H9 (cell line): ENCODE measurements at regions not wholly inside any gene's neighbourhood (a gene's known extent, or its start where the extent isn't known, plus 50 kb on each side); places are given as distances from the start of the nearest gene placed in this dataset.

Source experiments
- DNase-seq: peaks from one replicate; pipeline ENCODE4 v3.0.0-alpha.2; 2017
- H2AFZ ChIP-seq: one replicate; pipeline ENCODE4 v1.6.1; 2013; ENCODE audit warnings: mild to moderate bottlenecking, low read length, control low read depth, moderate library complexity
- H2AK5ac ChIP-seq: 2 replicates; pipeline ENCODE4 v1.6.1; 2013; ENCODE audit warnings: low read length, control low read depth, mixed read lengths; ENCODE audit not compliant: insufficient read length
- H2BK120ac ChIP-seq: one replicate; pipeline ENCODE4 v1.6.1; 2013; ENCODE audit warnings: low read depth, mild to moderate bottlenecking, low read length, control low read depth, inconsistent platforms; ENCODE audit not compliant: poor library complexity, severe bottlenecking
- H2BK12ac ChIP-seq: 2 replicates; pipeline ENCODE4 v1.6.1; 2013; ENCODE audit warnings: low read length, control low read depth, mixed read lengths, low read depth; ENCODE audit not compliant: insufficient read length
- H2BK15ac ChIP-seq: 2 replicates; pipeline ENCODE4 v1.6.1; 2013; ENCODE audit warnings: low read depth, low read length, control low read depth
- H2BK20ac ChIP-seq: one replicate; pipeline ENCODE4 v1.6.1; 2013; ENCODE audit warnings: low read depth, mild to moderate bottlenecking, low read length, control low read depth, inconsistent platforms; ENCODE audit not compliant: poor library complexity, severe bottlenecking
- H2BK5ac ChIP-seq: 2 replicates; pipeline ENCODE4 v1.6.1; 2013; ENCODE audit warnings: low read length, control low read depth, mixed read lengths; ENCODE audit not compliant: insufficient read length
- H3K14ac ChIP-seq: 2 replicates; pipeline ENCODE4 v1.6.1; 2013; ENCODE audit warnings: low read length, control low read depth; ENCODE audit not compliant: insufficient read depth
- H3K18ac ChIP-seq: 2 replicates; pipeline ENCODE4 v1.6.1; 2013; ENCODE audit warnings: low read depth, mild to moderate bottlenecking, mixed read lengths, low read length, control low read depth; ENCODE audit not compliant: insufficient read length
- H3K23ac ChIP-seq: 2 replicates; pipeline ENCODE4 v1.6.1; 2013; ENCODE audit warnings: low read length, control low read depth, mixed read lengths, low read depth; ENCODE audit not compliant: insufficient read length
- H3K23me2 ChIP-seq: 2 replicates; pipeline ENCODE4 v1.6.1; 2013; ENCODE audit warnings: low read depth, mild to moderate bottlenecking, mixed read lengths, low read length, control low read depth; ENCODE audit not compliant: insufficient read length, poor library complexity, severe bottlenecking
- H3K27ac ChIP-seq: 2 replicates; pipeline ENCODE4 v1.5.1; 2013; ENCODE audit warnings: low read length, control low read depth, mixed read lengths, low read depth; ENCODE audit not compliant: insufficient read length
- H3K27me3 ChIP-seq: 2 replicates; pipeline ENCODE4 v1.6.1; 2013; ENCODE audit warnings: low read length, control low read depth, inconsistent platforms; ENCODE audit not compliant: insufficient read depth
- H3K4ac ChIP-seq: 2 replicates; pipeline ENCODE4 v1.6.1; 2013; ENCODE audit warnings: low read depth, mild to moderate bottlenecking, control low read depth, inconsistent platforms, low read length, moderate library complexity
- H3K4me1 ChIP-seq: 2 replicates; pipeline ENCODE4 v1.6.1; 2013; ENCODE audit warnings: low read length, control low read depth, inconsistent platforms; ENCODE audit not compliant: insufficient read depth
- H3K4me2 ChIP-seq: 2 replicates; pipeline ENCODE4 v1.6.1; 2013; ENCODE audit warnings: low read length, control low read depth, mixed read lengths; ENCODE audit not compliant: insufficient read length, insufficient read depth
- H3K56ac ChIP-seq: 2 replicates; pipeline ENCODE4 v1.6.1; 2013; ENCODE audit warnings: low read depth, mild to moderate bottlenecking, mixed read lengths, low read length, control low read depth; ENCODE audit not compliant: insufficient read length
- H3K79me1 ChIP-seq: 2 replicates; pipeline ENCODE4 v1.6.1; 2013; ENCODE audit warnings: low read depth, mild to moderate bottlenecking, moderate library complexity, low read length, control low read depth, inconsistent platforms; ENCODE audit not compliant: insufficient read depth, poor library complexity, severe bottlenecking
- H3K79me2 ChIP-seq: 2 replicates; pipeline ENCODE4 v1.6.1; 2013; ENCODE audit warnings: low read length, control low read depth, inconsistent platforms; ENCODE audit not compliant: insufficient read depth
- H3K9ac ChIP-seq: 2 replicates; pipeline ENCODE4 v1.6.1; 2013; ENCODE audit warnings: low read length, control low read depth, mixed read lengths; ENCODE audit not compliant: insufficient read length; ENCODE audit errors: extremely low read depth
- H3K9me3 ChIP-seq: one replicate; pipeline ENCODE4 v1.6.1; 2013; ENCODE audit warnings: low read depth, low read length, inconsistent platforms; ENCODE audit not compliant: control insufficient read depth
- H3T11ph ChIP-seq: one replicate; pipeline ENCODE4 v1.6.1; 2013; ENCODE audit warnings: mild to moderate bottlenecking, low read length, control low read depth, inconsistent platforms
- H4K20me1 ChIP-seq: one replicate; pipeline ENCODE4 v1.6.1; 2013; ENCODE audit not compliant: control insufficient read depth, insufficient read length, insufficient read depth
- H4K5ac ChIP-seq: 2 replicates; pipeline ENCODE4 v1.6.1; 2013; ENCODE audit warnings: low read depth, mild to moderate bottlenecking, mixed read lengths, low read length, control low read depth; ENCODE audit not compliant: insufficient read length
- H4K8ac ChIP-seq: replicated peaks from 2 replicates; pipeline ENCODE4 v1.6.1; 2013; ENCODE audit warnings: low read length, control low read depth, mixed read lengths, low read depth; ENCODE audit not compliant: insufficient read length
- H4K91ac ChIP-seq: 2 replicates; pipeline ENCODE4 v1.6.1; 2013; ENCODE audit warnings: low read depth, mild to moderate bottlenecking, moderate library complexity, mixed read lengths, low read length, control low read depth; ENCODE audit not compliant: insufficient read length
- H3K27ac Mint-ChIP-seq, 3 experiments: 2 replicates in 2 of 3; 3 replicates in 1 of 3; pipeline ENCODE4 v1.8.0; 2020 to 2021; ENCODE audit warnings: mixed read lengths in 3 of 3, mild to moderate bottlenecking in 1 of 3, moderate library complexity in 1 of 3
- H3K27me3 Mint-ChIP-seq: 2 replicates; pipeline ENCODE4 v1.8.0; 2021; ENCODE audit warnings: low read depth, mild to moderate bottlenecking, moderate library complexity, mixed read lengths
- H3K36me3 Mint-ChIP-seq, 3 experiments: 2 replicates in 2 of 3; 3 replicates in 1 of 3; pipeline ENCODE4 v1.8.0; 2020 to 2021; ENCODE audit warnings: low read depth in 3 of 3, mixed read lengths in 3 of 3; ENCODE audit not compliant: insufficient read depth in 1 of 3
- H3K4me1 Mint-ChIP-seq, 2 experiments: 2 replicates each; pipeline ENCODE4 v1.8.0; 2020; ENCODE audit warnings: mixed read lengths in 2 of 2
- H3K4me3 Mint-ChIP-seq, 2 experiments: 2 replicates in 1 of 2; 3 replicates in 1 of 2; pipeline ENCODE4 v1.8.0; 2020 to 2021; ENCODE audit warnings: mild to moderate bottlenecking in 2 of 2, mixed read lengths in 2 of 2, moderate library complexity in 1 of 2
- H3K9me3 Mint-ChIP-seq, 2 experiments: 2 replicates in 1 of 2; 3 replicates in 1 of 2; pipeline ENCODE4 v1.8.0; 2020; ENCODE audit warnings: mild to moderate bottlenecking in 2 of 2, mixed read lengths in 2 of 2, moderate library complexity in 1 of 2
- CTCF ChIP-seq: fragments of 200-600 bp; sonication (generic); conservative IDR thresholded peaks from 3 replicates; pipeline ENCODE4 v1.8.0; 2021; ENCODE audit warnings: antibody characterized with exemption, mild to moderate bottlenecking
- WGBS: extraction: QIAGEN DNeasy Blood & Tissue Kit; methylation state at CpG from one replicate; pipeline ENCODE4 v1.1.7; 2013; ENCODE audit warnings: missing lambda C conversion rate, low lambda C conversion rate, mixed read lengths; ENCODE audit not compliant: insufficient read length; ENCODE audit errors: extremely low coverage; 5-methylcytosine and 5-hydroxymethylcytosine counted together

- no peaks in the 10 kb centered on the region for H3K4me1 ChIP-seq
- H3K79me2 ChIP-seq = no peaks in the 10 kb centered on the region
- H3K23ac ChIP-seq = no peak overlapping the region
- no peak overlapping the region for H3K27ac ChIP-seq
- no peak overlapping the region for H2BK15ac ChIP-seq
- no peak overlapping the region for H3K56ac ChIP-seq
- no peak overlapping the region for H3K4me2 ChIP-seq
- no peak for DNase-seq
- no peaks in the 10 kb centered on the region for H3K23me2 ChIP-seq
- no peaks in the 10 kb centered on the region for H3K27me3 ChIP-seq
- TF ChIP-seq CTCF = no peak
- no peak overlapping the region for H2AFZ ChIP-seq
- H2BK5ac ChIP-seq = no peak overlapping the region
- no peak overlapping the region for H3K4ac ChIP-seq
- WGBS = no CpG with 5 or more reads among the region's 5 CpGs
- Mint-ChIP-seq H3K36me3 (no peaks in the 10 kb centered on the region), H3K27ac (no peak overlapping the region), H3K4me1 (no peaks in the 10 kb centered on the region), H3K27me3 (no peaks in the 10 kb centered on the region), H3K9me3 (no peaks in the 10 kb centered on the region), H3K4me3 (no peak overlapping the region)
- no peaks in the 10 kb centered on the region for H3K79me1 ChIP-seq
- H2BK120ac ChIP-seq = no peak overlapping the region
- no peaks in the 10 kb centered on the region for H3K9me3 ChIP-seq
- no peak overlapping the region for H4K8ac ChIP-seq
- no peak overlapping the region for H3T11ph ChIP-seq
- H3K18ac ChIP-seq = no peak overlapping the region
- H3K9ac ChIP-seq = no peak overlapping the region
- H2AK5ac ChIP-seq = no peak overlapping the region
- H4K5ac ChIP-seq = no peak overlapping the region
- H2BK20ac ChIP-seq = no peak overlapping the region
- no peaks in the 10 kb centered on the region for H4K20me1 ChIP-seq
- H4K91ac ChIP-seq = no peak overlapping the region
- no peak overlapping the region for H3K14ac ChIP-seq
- H2BK12ac ChIP-seq = no peak overlapping the region
These were observed 132.9 kb downstream of the HLX start for GRCh38 chr1:221012120-221012519.
